ENCODE measurements at regions not wholly inside any gene's neighbourhood (a gene's known extent, or its start where the extent isn't known, plus 50 kb on each side); places are given as distances from the start of the nearest gene placed in this dataset.
"Not testable (repeated sequence)": the region's sequence is repeated elsewhere in the genome, so short reads cannot be mapped to it uniquely, and the experiment has no call there.

- no peaks in the 10 kb centered on the region for H3K36me3 ChIP-seq (ENCODE audit: control insufficient read depth, insufficient read depth, low read length)
- no peak overlapping the region for H3K4me3 ChIP-seq (ENCODE audit: low read depth, low read length)
- no peak for TF ChIP-seq CTCF (IDR thresholded peaks at IDR 0.05; ENCODE audit: insufficient read depth, low read length, poor library complexity, severe bottlenecking)
- no peaks in the 10 kb centered on the region for H3K27me3 ChIP-seq (ENCODE audit: control insufficient read depth, insufficient read depth, low read length)
- DNase-seq (ENCODE audit: low read depth) = no peak
These were observed 77.5 kb upstream of the SIRPA start for GRCh38 chr20:1817577-1818211.

GRCh38 chr20:1816384-1817381, 78.5 kb upstream of the SIRPA start:
- no peak for DNase-seq (ENCODE audit: low read depth)
- Histone ChIP-seq H3K4me3 (ENCODE audit: low read depth, low read length) (no peak overlapping the region), H3K36me3 (ENCODE audit: control insufficient read depth, insufficient read depth, low read length) (no peaks in the 10 kb centered on the region), H3K27me3 (ENCODE audit: control insufficient read depth, insufficient read depth, low read length) (no peaks in the 10 kb centered on the region)
- TF ChIP-seq CTCF (IDR thresholded peaks at IDR 0.05; ENCODE audit: insufficient read depth, low read length, poor library complexity, severe bottlenecking) = no peak

- Histone ChIP-seq H3K4me3 (ENCODE audit: low read depth, low read length) (no peak overlapping the region), H3K36me3 (ENCODE audit: control insufficient read depth, insufficient read depth, low read length) (no peaks in the 10 kb centered on the region), H3K27me3 (ENCODE audit: control insufficient read depth, insufficient read depth, low read length) (no peaks in the 10 kb centered on the region)
- TF ChIP-seq CTCF (IDR thresholded peaks at IDR 0.05; ENCODE audit: insufficient read depth, low read length, poor library complexity, severe bottlenecking) = no peak
- DNase-seq (ENCODE audit: low read depth) = no peak
These were observed 79.6 kb upstream of the SIRPA start for GRCh38 chr20:1815502-1816085.

GRCh38 chr20:1814861-1815260, 80.3 kb upstream of the SIRPA start:
- H3K4me3 ChIP-seq (ENCODE audit: low read depth, low read length); DNase-seq (ENCODE audit: low read depth); H3K36me3 ChIP-seq (ENCODE audit: control insufficient read depth, insufficient read depth, low read length); H3K27me3 ChIP-seq (ENCODE audit: control insufficient read depth, insufficient read depth, low read length): not testable (repeated sequence)

GRCh38 chr20:1813674-1814635, 81.3 kb upstream of the SIRPA start:
- no peaks in the 10 kb centered on the region for H3K36me3 ChIP-seq (ENCODE audit: control insufficient read depth, insufficient read depth, low read length)

More at GRCh38 chr20:1813674-1814635, 81.3 kb upstream of the SIRPA start:
- DNase-seq (ENCODE audit: low read depth) = no peak
- Histone ChIP-seq H3K4me3 (ENCODE audit: low read depth, low read length) (no peak overlapping the region), H3K27me3 (ENCODE audit: control insufficient read depth, insufficient read depth, low read length) (no peaks in the 10 kb centered on the region)
- no peak for TF ChIP-seq CTCF (IDR thresholded peaks at IDR 0.05; ENCODE audit: insufficient read depth, low read length, poor library complexity, severe bottlenecking)

All from kidney epithelial cell (primary cell).